ENCODE measurements at regions not wholly inside any gene's neighbourhood (a gene's known extent, or its start where the extent isn't known, plus 50 kb on each side); places are given as distances from the start of the nearest gene placed in this dataset.
"Not testable (repeated sequence)": the region's sequence is repeated elsewhere in the genome, so short reads cannot be mapped to it uniquely, and the experiment has no call there.

- not testable (repeated sequence) for TF ChIP-seq CTCF, POLR2A (IDR thresholded peaks at IDR 0.05)
These were observed 192.7 kb downstream of the CPE start for GRCh38 chr4:165571476-165571875.

All from heart left ventricle (tissue), 13 donors.